ENCODE measurements at regions not wholly inside any gene's neighbourhood (a gene's known extent, or its start where the extent isn't known, plus 50 kb on each side); places are given as distances from the start of the nearest gene placed in this dataset.

- TF ChIP-seq, protein P1, sequence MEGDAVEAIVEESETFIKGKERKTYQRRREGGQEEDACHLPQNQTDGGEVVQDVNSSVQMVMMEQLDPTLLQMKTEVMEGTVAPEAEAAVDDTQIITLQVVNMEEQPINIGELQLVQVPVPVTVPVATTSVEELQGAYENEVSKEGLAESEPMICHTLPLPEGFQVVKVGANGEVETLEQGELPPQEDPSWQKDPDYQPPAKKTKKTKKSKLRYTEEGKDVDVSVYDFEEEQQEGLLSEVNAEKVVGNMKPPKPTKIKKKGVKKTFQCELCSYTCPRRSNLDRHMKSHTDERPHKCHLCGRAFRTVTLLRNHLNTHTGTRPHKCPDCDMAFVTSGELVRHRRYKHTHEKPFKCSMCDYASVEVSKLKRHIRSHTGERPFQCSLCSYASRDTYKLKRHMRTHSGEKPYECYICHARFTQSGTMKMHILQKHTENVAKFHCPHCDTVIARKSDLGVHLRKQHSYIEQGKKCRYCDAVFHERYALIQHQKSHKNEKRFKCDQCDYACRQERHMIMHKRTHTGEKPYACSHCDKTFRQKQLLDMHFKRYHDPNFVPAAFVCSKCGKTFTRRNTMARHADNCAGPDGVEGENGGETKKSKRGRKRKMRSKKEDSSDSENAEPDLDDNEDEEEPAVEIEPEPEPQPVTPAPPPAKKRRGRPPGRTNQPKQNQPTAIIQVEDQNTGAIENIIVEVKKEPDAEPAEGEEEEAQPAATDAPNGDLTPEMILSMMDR (IDR thresholded peaks at IDR 0.05) = no peak
- TF ChIP-seq POLR2A (IDR thresholded peaks at IDR 0.05) = no peak
These were observed 1012.1 kb downstream of the CNTNAP5 start for GRCh38 chr2:125037135-125037653.

Data from right lobe of liver (tissue), 4 donors.